ENCODE measurements at regions not wholly inside any gene's neighbourhood (a gene's known extent, or its start where the extent isn't known, plus 50 kb on each side); places are given as distances from the start of the nearest gene placed in this dataset.

- no peak overlapping the region for H3K4me3 Mint-ChIP-seq
- no peaks in the 10 kb centered on the region for H3K23me2 ChIP-seq (ENCODE audit: insufficient read length, low read depth, low read length, poor library complexity, severe bottlenecking)
- no peak overlapping the region for H3K56ac ChIP-seq (ENCODE audit: insufficient read length, low read depth, low read length)
- H4K91ac ChIP-seq (ENCODE audit: insufficient read length, low read depth, low read length): no peak overlapping the region
- H4K5ac ChIP-seq (ENCODE audit: insufficient read length, low read depth, low read length): no peak overlapping the region
- no CpG with 5 or more reads among the region's 1 CpG for WGBS (ENCODE audit: extremely low coverage, insufficient read length, low lambda C conversion rate)
- no peak overlapping the region for H3T11ph ChIP-seq (ENCODE audit: low read length)
- H2AFZ ChIP-seq (ENCODE audit: low read length): no peak overlapping the region
- H3K4me1 ChIP-seq (ENCODE audit: insufficient read depth, low read length): no peaks in the 10 kb centered on the region
- no peaks in the 10 kb centered on the region for H4K20me1 ChIP-seq (ENCODE audit: control insufficient read depth, insufficient read depth, insufficient read length)
- H2BK12ac ChIP-seq (ENCODE audit: insufficient read length, low read depth, low read length): no peak overlapping the region
- no peak overlapping the region for H2BK20ac ChIP-seq (ENCODE audit: low read depth, low read length, poor library complexity, severe bottlenecking)
- H3K9ac ChIP-seq (ENCODE audit: extremely low read depth, insufficient read length, low read length): no peak overlapping the region
- no peak overlapping the region for H3K14ac ChIP-seq (ENCODE audit: insufficient read depth, low read length)
- no peak overlapping the region for H3K27ac ChIP-seq (ENCODE audit: insufficient read length, low read depth, low read length)
- no peak overlapping the region for H2BK15ac ChIP-seq (ENCODE audit: low read depth, low read length)
- no peaks in the 10 kb centered on the region for H3K4me1 Mint-ChIP-seq
- no peak overlapping the region for H3K18ac ChIP-seq (ENCODE audit: insufficient read length, low read depth, low read length)
- H3K4ac ChIP-seq (ENCODE audit: low read depth, low read length): no peak overlapping the region
- TF ChIP-seq CTCF (conservative IDR thresholded peaks at IDR 0.05): no peak
- H2BK5ac ChIP-seq (ENCODE audit: insufficient read length, low read length): no peak overlapping the region
- H3K79me2 ChIP-seq (ENCODE audit: insufficient read depth, low read length): no peaks in the 10 kb centered on the region
- no peak overlapping the region for H3K23ac ChIP-seq (ENCODE audit: insufficient read length, low read depth, low read length)
- H3K79me1 ChIP-seq (ENCODE audit: insufficient read depth, low read depth, low read length, poor library complexity, severe bottlenecking): no peaks in the 10 kb centered on the region
- no peaks in the 10 kb centered on the region for H3K36me3 Mint-ChIP-seq (ENCODE audit: insufficient read depth in 1 of 3, low read depth in 3 of 3)
- no peak overlapping the region for H2BK120ac ChIP-seq (ENCODE audit: low read depth, low read length, poor library complexity, severe bottlenecking)
- H3K9me3 ChIP-seq (ENCODE audit: control insufficient read depth, low read depth, low read length): no peaks in the 10 kb centered on the region
- H3K27ac Mint-ChIP-seq: no peak overlapping the region
- no peak for DNase-seq
- no peak overlapping the region for H3K4me2 ChIP-seq (ENCODE audit: insufficient read depth, insufficient read length, low read length)
- H3K27me3 Mint-ChIP-seq (ENCODE audit: low read depth): no peaks in the 10 kb centered on the region
- no peak overlapping the region for H4K8ac ChIP-seq (replicated peaks; ENCODE audit: insufficient read length, low read depth, low read length)
- H3K27me3 ChIP-seq (ENCODE audit: insufficient read depth, low read length): no peaks in the 10 kb centered on the region
- H3K9me3 Mint-ChIP-seq: no peaks in the 10 kb centered on the region; a peak in 1 of 5 replicates
- no peak overlapping the region for H2AK5ac ChIP-seq (ENCODE audit: insufficient read length, low read length)
These were observed 481.0 kb upstream of the CDH2 start for GRCh38 chr18:28657961-28658360.
